HepG2 (cell line): ENCODE measurements at regions not wholly inside any gene's neighbourhood (a gene's known extent, or its start where the extent isn't known, plus 50 kb on each side); places are given as distances from the start of the nearest gene placed in this dataset.

Experiments
- ATAC-seq: fragments of 200-7000 bp; cut with Tn5 transposase; 3 replicates; pipeline ENCODE4 v1.9.1; 2020; ENCODE audit warnings: mild to moderate bottlenecking, moderate library complexity
- BruUV-seq: library from RNA; stranded (reverse); fragments of 400-500 nt; replicated peaks from 2 replicates; lab custom pipeline; 2021; lab: Mats Ljungman, UMichigan
- CTCF ChIA-PET: fragments of 300-600 bp; formaldehyde crosslinking; extraction: SDS; loops from one replicate; lab custom pipeline; 2021; ENCODE audit warnings: low total read pairs, inconsistent platforms, low intra/inter-chr PET ratio; lab: Yijun Ruan, JAX
- POLR2A ChIA-PET: fragments of 350-600 bp; sonication (Branson Sonifier 250); formaldehyde crosslinking; loops from one replicate; lab custom pipeline; 2020; ENCODE audit warnings: antibody characterized with exemption, inconsistent platforms; lab: Yijun Ruan, JAX
- DNase-seq: peaks from one replicate; pipeline ENCODE4 v3.0.0-alpha.2; 2015; ENCODE audit warnings: low spot score
- FAIRE-seq: peaks from 3 replicates; lab custom pipeline; 2011; peaks lifted over from hg19 to GRCh38; lab: Jason Lieb, UNC
- H2AFZ ChIP-seq: one replicate; pipeline ENCODE4 v1.6.1; 2011; ENCODE audit warnings: low read length, inconsistent platforms
- H3K27ac ChIP-seq: fragments of 300-600 bp; 3 replicates; pipeline ENCODE4 v1.8.0; 2011; ENCODE audit warnings: mixed run types, mild to moderate bottlenecking, mixed read lengths, low read length, inconsistent platforms; ENCODE audit not compliant: insufficient read depth; ENCODE audit errors: extremely low read length
- H3K27me3 ChIP-seq, 2 experiments: fragments of 200-600 bp in 1 of 2; 2 replicates in 1 of 2; 3 replicates in 1 of 2; pipeline versions ENCODE4 v1.6.0 to v1.8.0; 2011; ENCODE audit warnings: low read length in 2 of 2, mild to moderate bottlenecking in 2 of 2, moderate library complexity in 2 of 2, inconsistent platforms in 1 of 2; ENCODE audit not compliant: insufficient read depth in 2 of 2, control insufficient read depth in 1 of 2
- H3K36me3 ChIP-seq, 2 experiments: fragments of 200-600 bp in 1 of 2; replicated peaks in 1 of 2; 2 replicates in 1 of 2; 3 replicates in 1 of 2; pipeline versions ENCODE4 v1.5.1 to v1.8.0; 2011; ENCODE audit warnings: low read length in 2 of 2, inconsistent platforms in 1 of 2; ENCODE audit not compliant: insufficient read depth in 2 of 2, control insufficient read depth in 1 of 2
- H3K4me1 ChIP-seq: 2 replicates; pipeline ENCODE4 v1.5.1; 2012; ENCODE audit warnings: low read length, inconsistent platforms; ENCODE audit not compliant: insufficient read depth
- H3K4me2 ChIP-seq: 2 replicates; pipeline ENCODE4 v1.6.0; 2011; ENCODE audit warnings: low read depth, low read length, inconsistent platforms
- H3K4me3 ChIP-seq, 3 experiments: fragments of 200-600 bp in 1 of 3; sonication (generic), shearing (Covaris generic) in 1 of 3; replicated peaks in 1 of 3; 2 replicates each; pipeline ENCODE4 v1.5.1; 2011 to 2016; ENCODE audit warnings: low read length in 3 of 3, inconsistent platforms in 2 of 3, low read depth in 2 of 3, mild to moderate bottlenecking in 2 of 3, control low read depth in 1 of 3, mixed read lengths in 1 of 3; ENCODE audit not compliant: insufficient read depth in 1 of 3
- H3K79me2 ChIP-seq: one replicate; pipeline ENCODE4 v1.6.1; 2011; ENCODE audit warnings: low read length, inconsistent platforms; ENCODE audit not compliant: insufficient read depth
- H3K9ac ChIP-seq: 2 replicates; pipeline ENCODE4 v1.6.0; 2011; ENCODE audit warnings: mild to moderate bottlenecking, low read depth, low read length, inconsistent platforms; ENCODE audit not compliant: insufficient read depth
- H3K9me3 ChIP-seq: 2 replicates; pipeline ENCODE4 v1.5.1; 2012; ENCODE audit warnings: mild to moderate bottlenecking, low read length
- H4K20me1 ChIP-seq: 2 replicates; pipeline ENCODE4 v1.6.0; 2011; ENCODE audit warnings: inconsistent platforms, mild to moderate bottlenecking, low read length, moderate library complexity; ENCODE audit not compliant: insufficient read depth
- ARHGAP35 ChIP-seq: sonication (generic); formaldehyde crosslinking; IDR thresholded peaks from 2 replicates; pipeline ENCODE4 v1.9.0; 2022; ENCODE audit warnings: mild to moderate bottlenecking, inconsistent platforms, moderate library complexity, missing genetic modification reagents, borderline replicate concordance
- EZH2 ChIP-seq: conservative IDR thresholded peaks from 2 replicates; pipeline ENCODE4 v1.6.1; 2012; ENCODE audit warnings: mild to moderate bottlenecking, low read depth, low read length, moderate library complexity
- KDM5A ChIP-seq: fragments of 200-600 bp; sonication (generic); IDR thresholded peaks from 2 replicates; pipeline ENCODE4 v1.7.0; 2018; ENCODE audit warnings: antibody characterized with exemption, mild to moderate bottlenecking, low read length, borderline replicate concordance
- REPIN1 ChIP-seq: sonication (generic); formaldehyde crosslinking; IDR thresholded peaks from 2 replicates; pipeline ENCODE4 v1.8.0; 2022; ENCODE audit warnings: missing genetic modification reagents, low read depth, mild to moderate bottlenecking, borderline replicate concordance
- SAP130 ChIP-seq: IDR thresholded peaks from 2 replicates; pipeline ENCODE4 v1.6.1; 2016; ENCODE audit warnings: low read depth
- SMAD1 ChIP-seq: sonication (generic); formaldehyde crosslinking; IDR thresholded peaks from 2 replicates; pipeline ENCODE4 v1.4.0; 2020; ENCODE audit warnings: missing genetic modification reagents, low read depth, mild to moderate bottlenecking, borderline replicate concordance
- TFE3 ChIP-seq: IDR thresholded peaks from 2 replicates; pipeline ENCODE4 v1.6.1; 2016
- ZBTB14 ChIP-seq: sonication (generic); formaldehyde crosslinking; IDR thresholded peaks from 2 replicates; pipeline ENCODE4 v1.4.0; 2020; ENCODE audit warnings: missing genetic modification reagents
- ZNF580 ChIP-seq: IDR thresholded peaks from 2 replicates; pipeline ENCODE4 v1.6.1; 2016; ENCODE audit warnings: low read depth, borderline replicate concordance
- ZNF598 ChIP-seq: sonication (generic); formaldehyde crosslinking; IDR thresholded peaks from 2 replicates; pipeline ENCODE4 v1.5.1; 2020; ENCODE audit warnings: mild to moderate bottlenecking, missing genetic modification reagents, borderline replicate concordance
- ZNF766 ChIP-seq: sonication (generic); formaldehyde crosslinking; IDR thresholded peaks from 2 replicates; pipeline ENCODE4 v1.5.0; 2020; ENCODE audit warnings: missing genetic modification reagents, borderline replicate concordance
- WGBS: methylation state at CpG from one replicate; pipeline ENCODE4 v1.1.6; 2017; ENCODE audit warnings: low lambda C conversion rate; 5-methylcytosine and 5-hydroxymethylcytosine counted together
- in situ Hi-C: cut with HindIII; loops from 2 replicates; pipeline ENCODE4 v1.10.0; 2017; ENCODE audit warnings: low pct_unique_long_range_greater_than_20kb; ENCODE audit not compliant: extremely low pct_ligation_motif_present
- intact Hi-C: fragments of 100-400 bp; cut with micrococcal nuclease; formaldehyde crosslinking; loops from one replicate; pipeline ENCODE4 v1.10.0; 2022; ENCODE audit not compliant: unreplicated experiment
- TF ChIP-seq, protein P1 (sequence below): sonication (generic); formaldehyde crosslinking; IDR thresholded peaks from 2 replicates; pipeline ENCODE4 v1.8.0; 2022; ENCODE audit warnings: mild to moderate bottlenecking, missing genetic modification reagents, borderline replicate concordance
- TF ChIP-seq, protein P2 (sequence below): sonication (generic); formaldehyde crosslinking; IDR thresholded peaks from 2 replicates; pipeline ENCODE4 v1.8.0; 2022; ENCODE audit warnings: mild to moderate bottlenecking, missing genetic modification reagents

DNA sequence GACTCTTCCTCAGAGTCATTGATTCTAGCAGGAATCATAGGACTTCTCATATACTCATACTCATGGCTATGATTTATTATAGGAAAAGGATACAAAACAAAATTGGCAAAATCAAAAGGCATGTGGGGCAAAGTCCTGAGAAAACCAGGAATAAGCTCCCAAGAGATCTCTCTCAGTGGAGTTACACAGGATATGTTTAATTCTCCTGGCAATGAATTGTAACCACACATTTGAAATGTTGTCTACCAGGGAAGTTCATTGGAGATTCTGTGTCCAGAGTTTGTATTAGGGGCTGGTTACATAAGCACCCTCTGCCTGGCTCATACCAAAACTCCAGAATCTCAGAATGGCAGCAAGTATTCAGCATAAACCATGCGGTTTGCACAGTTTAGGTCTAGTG, 63.9 kb downstream of the ADAMTS1 start:
- in situ Hi-C loops, result no loop called here
- Histone ChIP-seq H4K20me1 (no peaks in the 10 kb centered on the region), H3K27ac (no peak overlapping the region), H3K4me1 (no peaks in the 10 kb centered on the region), H3K4me3 (no peak overlapping the region), H3K4me2 (no peak overlapping the region), H3K36me3 (no peaks in the 10 kb centered on the region), H3K79me2 (no peaks in the 10 kb centered on the region), H3K9me3 (peaks cover 64% of the 10 kb centered on the region), H3K27me3 (no peaks in the 10 kb centered on the region), H3K9ac (no peak overlapping the region), H2AFZ (no peak overlapping the region)
- no TSS peak for BruUV-seq
- DNase-seq, result no peak
- ATAC-seq, result no peak
- intact Hi-C loops, result no loop called here
- ChIA-PET CTCF (no interaction called here), POLR2A (no interaction called here)
- WGBS, result no CpG with 5 or more reads among the region's 1 CpG
- FAIRE-seq, result no peak
- no peak for TF ChIP-seq KDM5A
- TF ChIP-seq SMAD1 (CRISPR knock-in tag), result no peak
- no peak for TF ChIP-seq ZNF598 (CRISPR knock-in tag)
- TF ChIP-seq ZNF766 (CRISPR knock-in tag), result no peak
- TF ChIP-seq, protein P1, sequence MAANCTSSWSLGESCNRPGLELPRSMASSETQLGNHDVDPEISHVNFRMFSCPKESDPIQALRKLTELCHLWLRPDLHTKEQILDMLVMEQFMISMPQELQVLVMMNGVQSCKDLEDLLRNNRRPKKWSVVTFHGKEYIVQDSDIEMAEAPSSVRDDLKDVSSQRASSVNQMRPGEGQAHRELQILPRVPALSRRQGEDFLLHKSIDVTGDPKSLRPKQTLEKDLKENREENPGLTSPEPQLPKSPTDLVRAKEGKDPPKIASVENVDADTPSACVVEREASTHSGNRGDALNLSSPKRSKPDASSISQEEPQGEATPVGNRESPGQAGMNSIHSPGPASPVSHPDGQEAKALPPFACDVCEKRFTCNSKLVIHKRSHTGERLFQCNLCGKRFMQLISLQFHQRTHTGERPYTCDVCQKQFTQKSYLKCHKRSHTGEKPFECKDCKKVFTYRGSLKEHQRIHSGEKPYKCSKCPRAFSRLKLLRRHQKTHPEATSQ (CRISPR knock-in tag), result no peak
- no peak for TF ChIP-seq EZH2
- no peak for TF ChIP-seq SAP130 (CRISPR knock-in tag)
- TF ChIP-seq ZNF580, result no peak
- TF ChIP-seq, protein P2, sequence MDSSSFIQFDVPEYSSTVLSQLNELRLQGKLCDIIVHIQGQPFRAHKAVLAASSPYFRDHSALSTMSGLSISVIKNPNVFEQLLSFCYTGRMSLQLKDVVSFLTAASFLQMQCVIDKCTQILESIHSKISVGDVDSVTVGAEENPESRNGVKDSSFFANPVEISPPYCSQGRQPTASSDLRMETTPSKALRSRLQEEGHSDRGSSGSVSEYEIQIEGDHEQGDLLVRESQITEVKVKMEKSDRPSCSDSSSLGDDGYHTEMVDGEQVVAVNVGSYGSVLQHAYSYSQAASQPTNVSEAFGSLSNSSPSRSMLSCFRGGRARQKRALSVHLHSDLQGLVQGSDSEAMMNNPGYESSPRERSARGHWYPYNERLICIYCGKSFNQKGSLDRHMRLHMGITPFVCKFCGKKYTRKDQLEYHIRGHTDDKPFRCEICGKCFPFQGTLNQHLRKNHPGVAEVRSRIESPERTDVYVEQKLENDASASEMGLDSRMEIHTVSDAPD, result no peak
- TF ChIP-seq REPIN1 (CRISPR knock-in tag), result no peak
- no peak for TF ChIP-seq ZBTB14 (CRISPR knock-in tag)
- no peak for TF ChIP-seq TFE3 (CRISPR knock-in tag)
- TF ChIP-seq ARHGAP35 (CRISPR knock-in tag), result no peak
